ENCODE measurements at regions not wholly inside any gene's neighbourhood (a gene's known extent, or its start where the extent isn't known, plus 50 kb on each side); places are given as distances from the start of the nearest gene placed in this dataset.

DNA sequence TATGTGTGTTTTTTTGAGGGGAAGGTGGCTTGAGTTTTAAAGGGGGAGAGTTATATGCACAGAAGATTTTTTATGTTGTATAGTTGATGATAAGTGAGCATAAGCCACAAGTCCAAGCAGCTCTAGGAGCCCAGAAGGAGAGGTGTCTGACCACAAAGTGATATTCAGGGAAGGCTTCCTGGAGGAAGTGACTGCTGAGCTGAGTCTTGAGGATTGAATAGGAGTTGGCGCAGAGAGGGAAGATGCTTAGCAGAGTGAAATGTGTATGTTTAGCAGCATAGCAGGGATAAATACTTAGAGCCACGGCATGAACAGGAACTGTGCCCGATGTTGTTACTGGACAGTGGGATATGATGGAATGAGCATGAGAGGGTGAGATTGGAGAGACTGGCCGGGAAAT, 255.1 kb upstream of the KCNG1 start:
- TF ChIP-seq, protein P1, sequence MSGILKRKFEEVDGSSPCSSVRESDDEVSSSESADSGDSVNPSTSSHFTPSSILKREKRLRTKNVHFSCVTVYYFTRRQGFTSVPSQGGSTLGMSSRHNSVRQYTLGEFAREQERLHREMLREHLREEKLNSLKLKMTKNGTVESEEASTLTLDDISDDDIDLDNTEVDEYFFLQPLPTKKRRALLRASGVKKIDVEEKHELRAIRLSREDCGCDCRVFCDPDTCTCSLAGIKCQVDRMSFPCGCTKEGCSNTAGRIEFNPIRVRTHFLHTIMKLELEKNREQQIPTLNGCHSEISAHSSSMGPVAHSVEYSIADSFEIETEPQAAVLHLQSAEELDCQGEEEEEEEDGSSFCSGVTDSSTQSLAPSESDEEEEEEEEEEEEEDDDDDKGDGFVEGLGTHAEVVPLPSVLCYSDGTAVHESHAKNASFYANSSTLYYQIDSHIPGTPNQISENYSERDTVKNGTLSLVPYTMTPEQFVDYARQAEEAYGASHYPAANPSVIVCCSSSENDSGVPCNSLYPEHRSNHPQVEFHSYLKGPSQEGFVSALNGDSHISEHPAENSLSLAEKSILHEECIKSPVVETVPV (CRISPR knock-in tag; IDR thresholded peaks at IDR 0.05): no peak
- TF ChIP-seq ESRRG (CRISPR knock-in tag; IDR thresholded peaks at IDR 0.05) (no peak), ARNTL (CRISPR knock-in tag; IDR thresholded peaks at IDR 0.05; ENCODE audit: borderline replicate concordance, low read depth) (no peak), CREB5 (CRISPR knock-in tag; IDR thresholded peaks at IDR 0.05; ENCODE audit: low read depth) (no peak), ZFP3 (CRISPR knock-in tag; IDR thresholded peaks at IDR 0.05) (peak; percentile 58; the same call in 1 of the 2 replicates), GLIS3 (CRISPR knock-in tag; IDR thresholded peaks at IDR 0.05) (no peak)

All from SK-N-SH treated with all-trans-retinoic acid at 6 μM for 48 hours (cell line).